IMR-90 (cell line): ENCODE measurements at regions not wholly inside any gene's neighbourhood (a gene's known extent, or its start where the extent isn't known, plus 50 kb on each side); places are given as distances from the start of the nearest gene placed in this dataset.

Experiments used
- ATAC-seq: fragments of 200-7000 bp; cut with Tn5 transposase; 2 replicates; pipeline ENCODE4 v1.9.1; 2020; ENCODE audit warnings: low read depth, mild to moderate bottlenecking, moderate library complexity
- BruUV-seq: library from RNA; stranded (reverse); fragments of 400-500 nt; replicated peaks from 2 replicates; lab custom pipeline; 2021; lab: Mats Ljungman, UMichigan
- CTCF ChIA-PET: fragments of 300-600 bp; formaldehyde crosslinking; extraction: SDS; loops from one replicate; lab custom pipeline; 2021; ENCODE audit warnings: antibody characterized with exemption; lab: Yijun Ruan, JAX
- POLR2A ChIA-PET: fragments of 300-600 bp; sonication (Branson Sonifier 250); formaldehyde crosslinking; loops from one replicate; lab custom pipeline; 2022; ENCODE audit warnings: antibody characterized with exemption; ENCODE audit not compliant: unreplicated experiment; lab: Charles Lee
- DNase-seq: peaks from one replicate; pipeline ENCODE4 v3.0.0; 2013
- H2AFZ ChIP-seq: replicated peaks from 2 replicates; pipeline ENCODE3; 2013; ENCODE audit warnings: low read length, mild to moderate bottlenecking; ENCODE audit not compliant: poor library complexity
- H2AK5ac ChIP-seq: 2 replicates; pipeline ENCODE4 v1.6.1; 2013; ENCODE audit warnings: low read depth, low read length, inconsistent platforms
- H2AK9ac ChIP-seq: replicated peaks from 2 replicates; pipeline ENCODE3; 2013; ENCODE audit warnings: mild to moderate bottlenecking, low read depth, low read length, moderate library complexity; ENCODE audit not compliant: poor library complexity
- H2BK120ac ChIP-seq: 2 replicates; pipeline ENCODE4 v1.6.1; 2013; ENCODE audit warnings: low read depth, low read length, inconsistent platforms
- H2BK15ac ChIP-seq: 3 replicates; pipeline ENCODE4 v1.6.1; 2013; ENCODE audit warnings: low read depth, low read length, inconsistent platforms
- H2BK20ac ChIP-seq: 2 replicates; pipeline ENCODE4 v1.6.1; 2013; ENCODE audit warnings: low read depth, mild to moderate bottlenecking, inconsistent platforms, low read length, moderate library complexity
- H2BK5ac ChIP-seq: 2 replicates; pipeline ENCODE4 v1.6.1; 2013; ENCODE audit warnings: mild to moderate bottlenecking, low read depth, low read length, inconsistent platforms; ENCODE audit not compliant: poor library complexity, severe bottlenecking
- H3K14ac ChIP-seq: replicated peaks from 2 replicates; pipeline ENCODE4 v1.6.1; 2013; ENCODE audit warnings: low read depth, low read length, inconsistent platforms
- H3K18ac ChIP-seq: 2 replicates; pipeline ENCODE4 v1.6.1; 2013; ENCODE audit warnings: low read depth, low read length, control low read depth
- H3K23ac ChIP-seq: 2 replicates; pipeline ENCODE4 v1.6.1; 2013; ENCODE audit warnings: low read depth, low read length, inconsistent platforms
- H3K27ac ChIP-seq: 2 replicates; pipeline ENCODE4 v1.5.1; 2013; ENCODE audit warnings: mild to moderate bottlenecking, control low read depth, low read length; ENCODE audit not compliant: insufficient read depth
- H3K27me3 ChIP-seq: 2 replicates; pipeline ENCODE4 v1.6.1; 2013; ENCODE audit warnings: low read length; ENCODE audit not compliant: control insufficient read depth, insufficient read depth
- H3K36me3 ChIP-seq: 2 replicates; pipeline ENCODE4 v1.6.1; 2013; ENCODE audit warnings: low read length, mixed read lengths; ENCODE audit not compliant: control insufficient read depth, insufficient read depth
- H3K4ac ChIP-seq: 2 replicates; pipeline ENCODE4 v1.6.1; 2013; ENCODE audit warnings: low read depth, low read length, inconsistent platforms
- H3K4me1 ChIP-seq: 2 replicates; pipeline ENCODE4 v1.6.1; 2013; ENCODE audit warnings: low read length, mixed read lengths; ENCODE audit not compliant: control insufficient read depth, insufficient read depth
- H3K4me2 ChIP-seq: 2 replicates; pipeline ENCODE4 v1.6.1; 2013; ENCODE audit warnings: low read depth, mild to moderate bottlenecking, control low read depth, low read length, moderate library complexity
- H3K4me3 ChIP-seq: 2 replicates; pipeline ENCODE4 v1.5.1; 2013; ENCODE audit warnings: low read depth, mild to moderate bottlenecking, control low read depth, low read length, moderate library complexity; ENCODE audit not compliant: insufficient read depth
- H3K56ac ChIP-seq: 2 replicates; pipeline ENCODE4 v1.6.1; 2013; ENCODE audit warnings: low read length, inconsistent platforms; ENCODE audit not compliant: insufficient read depth; ENCODE audit errors: extremely low read depth
- H3K79me1 ChIP-seq, 2 experiments: 2 replicates each; pipeline ENCODE4 v1.6.1; 2013; ENCODE audit warnings: low read length in 2 of 2, inconsistent platforms in 1 of 2, low read depth in 1 of 2
- H3K9ac ChIP-seq: 2 replicates; pipeline ENCODE4 v1.6.1; 2013; ENCODE audit warnings: low read depth, low read length, control low read depth
- H3K9me1 ChIP-seq: 2 replicates; pipeline ENCODE4 v1.6.1; 2013; ENCODE audit warnings: low read length, inconsistent platforms; ENCODE audit not compliant: insufficient read depth
- H3K9me3 ChIP-seq: 2 replicates; pipeline ENCODE4 v1.6.1; 2013; ENCODE audit warnings: low read length; ENCODE audit not compliant: control insufficient read depth, insufficient read depth
- H4K20me1 ChIP-seq: 2 replicates; pipeline ENCODE4 v1.6.1; 2013; ENCODE audit warnings: low read length, inconsistent platforms; ENCODE audit not compliant: insufficient read depth
- H4K5ac ChIP-seq: 2 replicates; pipeline ENCODE4 v1.6.1; 2013; ENCODE audit warnings: mild to moderate bottlenecking, low read depth, low read length, control low read depth
- H4K8ac ChIP-seq, 2 experiments: 2 replicates each; pipeline ENCODE4 v1.6.1; 2013; ENCODE audit warnings: low read depth in 2 of 2, low read length in 2 of 2, control low read depth in 1 of 2, inconsistent platforms in 1 of 2
- H4K91ac ChIP-seq: 2 replicates; pipeline ENCODE4 v1.6.1; 2013; ENCODE audit warnings: low read depth, low read length, inconsistent platforms; ENCODE audit not compliant: insufficient read depth
- BHLHE40 ChIP-seq: fragments of 150-350 bp; IDR thresholded peaks from 2 replicates; pipeline ENCODE4 v1.6.1; 2016; ENCODE audit warnings: mild to moderate bottlenecking, low read depth, low read length
- CHD1 ChIP-seq: IDR thresholded peaks from 2 replicates; pipeline ENCODE4 v1.6.1; 2012; ENCODE audit warnings: low read depth, low read length, improper control_type of control experiment
- FOS ChIP-seq: fragments of 150-350 bp; IDR thresholded peaks from 2 replicates; pipeline ENCODE4 v1.6.1; 2016; ENCODE audit warnings: low read depth, low read length
- MAFK ChIP-seq: IDR thresholded peaks from 2 replicates; pipeline ENCODE4 v1.6.1; 2012; ENCODE audit warnings: low read depth, low read length, improper control_type of control experiment
- MAZ ChIP-seq: IDR thresholded peaks from 2 replicates; pipeline ENCODE4 v1.6.1; 2012; ENCODE audit warnings: low read depth, mild to moderate bottlenecking, low read length, improper control_type of control experiment, moderate library complexity, borderline replicate concordance
- NFE2L2 ChIP-seq: fragments of 150-350 bp; IDR thresholded peaks from 2 replicates; pipeline ENCODE4 v1.6.1; 2016; ENCODE audit warnings: low read depth, mild to moderate bottlenecking, low read length
- POLR2A ChIP-seq: IDR thresholded peaks from 2 replicates; pipeline ENCODE4 v1.6.1; 2012; ENCODE audit warnings: mild to moderate bottlenecking, low read depth, low read length
- RAD21 ChIP-seq: IDR thresholded peaks from 2 replicates; pipeline ENCODE4 v1.6.1; 2012; ENCODE audit warnings: low read length, improper control_type of control experiment
- RCOR1 ChIP-seq: IDR thresholded peaks from 2 replicates; pipeline ENCODE4 v1.6.1; 2012; ENCODE audit warnings: mild to moderate bottlenecking, low read length, improper control_type of control experiment; ENCODE audit not compliant: insufficient replicate concordance
- RFX5 ChIP-seq: IDR thresholded peaks from 2 replicates; pipeline ENCODE4 v1.8.0; 2012; ENCODE audit warnings: low read depth, mild to moderate bottlenecking, low read length, moderate library complexity
- WGBS, 2 experiments: methylation state at CpG; one replicate each; pipeline versions ENCODE4 v1.1.5 to v1.1.7; 2013; ENCODE audit warnings: missing lambda C conversion rate in 2 of 2; ENCODE audit not compliant: insufficient read length in 1 of 2; ENCODE audit errors: extremely low coverage in 2 of 2; 5-methylcytosine and 5-hydroxymethylcytosine counted together
- dilution Hi-C: fragments of 300-500 bp; cut with HindIII; formaldehyde crosslinking; loops from one replicate; pipeline ENCODE4 v1.14.3; 2018; ENCODE audit warnings: low sequenced_read_pairs; ENCODE audit not compliant: unreplicated experiment
- in situ Hi-C: fragments of 300-500 bp; cut with MboI; formaldehyde crosslinking; loops from 3 replicates; pipeline ENCODE4 v1.14.3; 2019; ENCODE audit warnings: low sequenced_read_pairs, inconsistent platforms, mixed read lengths
- intact Hi-C: fragments of 100-400 bp; cut with micrococcal nuclease; formaldehyde crosslinking; loops from 2 replicates; pipeline ENCODE4 v1.10.0; 2022
- TF ChIP-seq, protein P1 (sequence below): conservative IDR thresholded peaks from 2 replicates; pipeline ENCODE4 v1.5.1; 2012; ENCODE audit warnings: mild to moderate bottlenecking, low read depth, low read length, improper control_type of control experiment
- TF ChIP-seq, protein P2 (sequence below): fragments of 150-350 bp; IDR thresholded peaks from 2 replicates; pipeline ENCODE4 v1.6.1; 2016; ENCODE audit warnings: low read depth, mild to moderate bottlenecking, low read length, moderate library complexity, borderline replicate concordance
- TF ChIP-seq, protein P3 (sequence below): fragments of 150-350 bp; IDR thresholded peaks from 2 replicates; pipeline ENCODE4 v1.6.1; 2017; ENCODE audit warnings: mild to moderate bottlenecking, antibody characterized with exemption, low read length, low read depth

DNA sequence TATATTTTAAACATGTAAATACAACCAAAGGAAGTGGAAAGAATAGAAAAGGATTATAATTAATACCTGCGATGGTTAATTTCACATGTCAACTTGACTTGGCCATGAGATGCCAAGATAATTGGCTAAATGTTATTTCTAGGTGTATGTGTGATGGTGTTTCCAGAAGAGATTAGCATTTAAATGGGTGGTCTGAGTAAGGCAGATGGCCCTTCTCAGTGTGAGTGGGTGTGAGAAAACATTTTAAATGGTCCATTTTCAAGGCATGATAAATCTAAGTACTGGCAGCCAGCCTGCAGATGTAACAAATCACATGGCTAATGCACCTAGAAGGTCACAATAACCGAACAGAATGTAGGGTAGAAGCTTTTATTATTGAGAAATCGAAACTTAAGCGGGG lies 99.6 kb upstream of the CDH7 start:
- dilution Hi-C loops = no loop called here
- intact Hi-C loops = no loop called here

More for the DNA sequence above, 99.6 kb upstream of the CDH7 start:
- Histone ChIP-seq H2BK15ac (no peak overlapping the region), H3K9me1 (no peaks in the 10 kb centered on the region), H3K23ac (no peak overlapping the region), H3K56ac (no peak overlapping the region), H2AK5ac (no peak overlapping the region), H3K27ac (no peak overlapping the region), H3K4ac (no peak overlapping the region), H3K9ac (no peak overlapping the region), H4K91ac (no peak overlapping the region), H3K4me2 (no peak overlapping the region), H4K20me1 (no peaks in the 10 kb centered on the region), H4K8ac (no peak overlapping the region), H2BK5ac (no peak overlapping the region), H3K36me3 (no peaks in the 10 kb centered on the region), H3K4me1 (no peaks in the 10 kb centered on the region), H4K5ac (no peak overlapping the region), H3K18ac (no peak overlapping the region), H2AFZ (no peak overlapping the region), H3K9me3 (peaks cover 4% of the 10 kb centered on the region), H2BK20ac (no peak overlapping the region), H3K79me1 (no peaks in the 10 kb centered on the region), H3K4me3 (no peak overlapping the region), H2AK9ac (no peak overlapping the region), H2BK120ac (no peak overlapping the region), H3K14ac (no peak overlapping the region), H3K27me3 (no peaks in the 10 kb centered on the region)
- WGBS, 2 experiments = no CpG with 5 or more reads among the region's 4 CpGs
- ATAC-seq = no peak
- BruUV-seq = no TSS peak
- in situ Hi-C loops = no loop called here
- TF ChIP-seq RAD21 (no peak), NFE2L2 (no peak), RCOR1 (no peak), MAZ (no peak), RFX5 (no peak), POLR2A (no peak), CHD1 (no peak), BHLHE40 (no peak), FOS (no peak), MAFK (no peak)
- TF ChIP-seq, protein P1, sequence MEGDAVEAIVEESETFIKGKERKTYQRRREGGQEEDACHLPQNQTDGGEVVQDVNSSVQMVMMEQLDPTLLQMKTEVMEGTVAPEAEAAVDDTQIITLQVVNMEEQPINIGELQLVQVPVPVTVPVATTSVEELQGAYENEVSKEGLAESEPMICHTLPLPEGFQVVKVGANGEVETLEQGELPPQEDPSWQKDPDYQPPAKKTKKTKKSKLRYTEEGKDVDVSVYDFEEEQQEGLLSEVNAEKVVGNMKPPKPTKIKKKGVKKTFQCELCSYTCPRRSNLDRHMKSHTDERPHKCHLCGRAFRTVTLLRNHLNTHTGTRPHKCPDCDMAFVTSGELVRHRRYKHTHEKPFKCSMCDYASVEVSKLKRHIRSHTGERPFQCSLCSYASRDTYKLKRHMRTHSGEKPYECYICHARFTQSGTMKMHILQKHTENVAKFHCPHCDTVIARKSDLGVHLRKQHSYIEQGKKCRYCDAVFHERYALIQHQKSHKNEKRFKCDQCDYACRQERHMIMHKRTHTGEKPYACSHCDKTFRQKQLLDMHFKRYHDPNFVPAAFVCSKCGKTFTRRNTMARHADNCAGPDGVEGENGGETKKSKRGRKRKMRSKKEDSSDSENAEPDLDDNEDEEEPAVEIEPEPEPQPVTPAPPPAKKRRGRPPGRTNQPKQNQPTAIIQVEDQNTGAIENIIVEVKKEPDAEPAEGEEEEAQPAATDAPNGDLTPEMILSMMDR = no peak
- TF ChIP-seq, protein P2, sequence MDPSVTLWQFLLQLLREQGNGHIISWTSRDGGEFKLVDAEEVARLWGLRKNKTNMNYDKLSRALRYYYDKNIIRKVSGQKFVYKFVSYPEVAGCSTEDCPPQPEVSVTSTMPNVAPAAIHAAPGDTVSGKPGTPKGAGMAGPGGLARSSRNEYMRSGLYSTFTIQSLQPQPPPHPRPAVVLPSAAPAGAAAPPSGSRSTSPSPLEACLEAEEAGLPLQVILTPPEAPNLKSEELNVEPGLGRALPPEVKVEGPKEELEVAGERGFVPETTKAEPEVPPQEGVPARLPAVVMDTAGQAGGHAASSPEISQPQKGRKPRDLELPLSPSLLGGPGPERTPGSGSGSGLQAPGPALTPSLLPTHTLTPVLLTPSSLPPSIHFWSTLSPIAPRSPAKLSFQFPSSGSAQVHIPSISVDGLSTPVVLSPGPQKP = no peak
- TF ChIP-seq, protein P3, sequence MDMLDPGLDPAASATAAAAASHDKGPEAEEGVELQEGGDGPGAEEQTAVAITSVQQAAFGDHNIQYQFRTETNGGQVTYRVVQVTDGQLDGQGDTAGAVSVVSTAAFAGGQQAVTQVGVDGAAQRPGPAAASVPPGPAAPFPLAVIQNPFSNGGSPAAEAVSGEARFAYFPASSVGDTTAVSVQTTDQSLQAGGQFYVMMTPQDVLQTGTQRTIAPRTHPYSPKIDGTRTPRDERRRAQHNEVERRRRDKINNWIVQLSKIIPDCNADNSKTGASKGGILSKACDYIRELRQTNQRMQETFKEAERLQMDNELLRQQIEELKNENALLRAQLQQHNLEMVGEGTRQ = no peak
- no peak for DNase-seq
- CTCF ChIA-PET = no interaction called here
- POLR2A ChIA-PET = no interaction called here
